ENCODE measurements at regions not wholly inside any gene's neighbourhood (a gene's known extent, or its start where the extent isn't known, plus 50 kb on each side); places are given as distances from the start of the nearest gene placed in this dataset.

GRCh38 chr18:38752430-38752829 is 1186.8 kb upstream of the CELF4 start:
- H3K4me2 ChIP-seq (ENCODE audit: insufficient read depth in 1 of 2, low read depth in 2 of 2, low read length in 2 of 2), result no peak overlapping the region
- no peak overlapping the region for H2BK15ac ChIP-seq (ENCODE audit: low read length)
- H3K23me2 ChIP-seq (ENCODE audit: low read depth, low read length), result no peaks in the 10 kb centered on the region
- no peaks in the 10 kb centered on the region for H3K27me3 ChIP-seq (replicated peaks in 1 of 4; ENCODE audit: control insufficient read depth in 3 of 4, extremely low read depth in 1 of 4, insufficient read depth in 3 of 4, low read length in 3 of 4)
- no peak overlapping the region for H3K14ac ChIP-seq (ENCODE audit: insufficient read length)
- FAIRE-seq (no peak), DNase-seq (ENCODE audit: low read depth in 1 of 2, low spot score in 2 of 2) (no peak)
- H3K4me3 ChIP-seq (ENCODE audit: extremely low read depth in 1 of 4, insufficient read depth in 2 of 4, low read depth in 3 of 4, low read length in 4 of 4), result no peak overlapping the region
- no peak overlapping the region for H3K4ac ChIP-seq (replicated peaks; ENCODE audit: insufficient read length, low read depth, low read length)
- no peak overlapping the region for H4K8ac ChIP-seq (ENCODE audit: extremely low read depth, insufficient read depth, low read length)
- no peaks in the 10 kb centered on the region for H3K79me1 ChIP-seq (ENCODE audit: low read depth, low read length)
- no peak overlapping the region for H4K5ac ChIP-seq (ENCODE audit: insufficient read length, low read depth, low read length)
- WGBS, 2 experiments (ENCODE audit: extremely low coverage in 1 of 2, insufficient coverage in 1 of 2, insufficient read length in 1 of 2, insufficient replicate concordance in 2 of 2, low coverage in 1 of 2, low lambda C conversion rate in 2 of 2, missing lambda C conversion rate in 1 of 2), result 100% methylated on average over 1 of the region's 1 CpG; no CpG with 5 or more reads in 1 of the 2 experiments
- H3K27ac ChIP-seq (ENCODE audit: low read depth, low read length), result no peak overlapping the region
- no peak overlapping the region for H2BK12ac ChIP-seq (ENCODE audit: low read depth, low read length)
- H3K36me3 ChIP-seq (ENCODE audit: control insufficient read depth in 2 of 4, insufficient read depth in 4 of 4, low read length in 3 of 4), result no peaks in the 10 kb centered on the region
- no peak overlapping the region for H3K9ac ChIP-seq (replicated peaks in 1 of 4; ENCODE audit: extremely low read depth in 1 of 4, low read depth in 3 of 4, low read length in 3 of 4)
- H3K18ac ChIP-seq (ENCODE audit: extremely low read depth, low read length), result no peak overlapping the region
- CTCF ChIA-PET (ENCODE audit: partially characterized antibody), result no interaction called here
- no peak overlapping the region for H3K23ac ChIP-seq (ENCODE audit: insufficient read length)
- H3K4me1 ChIP-seq (replicated peaks in 1 of 4; ENCODE audit: control insufficient read depth in 3 of 4, insufficient read depth in 4 of 4, low read length in 3 of 4), result peaks cover 0 to 3% (median 0%) of the 10 kb centered on the region in 4 experiments; a peak in 1 of 7 replicates
- no peaks in the 10 kb centered on the region for H4K20me1 ChIP-seq (replicated peaks in 1 of 2; ENCODE audit: control insufficient read depth in 1 of 2, insufficient read depth in 2 of 2, low read length in 2 of 2)
- H3K9me3 ChIP-seq (ENCODE audit: insufficient read depth in 2 of 2, low read depth in 1 of 2, low read length in 1 of 2), result no peaks in the 10 kb centered on the region
- no peak overlapping the region for H2BK120ac ChIP-seq (replicated peaks; ENCODE audit: low read depth, low read length)
- H4K91ac ChIP-seq (replicated peaks; ENCODE audit: insufficient read length, low read length), result no peak overlapping the region
- no peaks in the 10 kb centered on the region for H3K79me2 ChIP-seq (ENCODE audit: control insufficient read depth in 1 of 2, insufficient read depth in 2 of 2, low read length in 2 of 2)
- POLR2A ChIA-PET (ENCODE audit: partially characterized antibody), result no interaction called here
- no peak for TF ChIP-seq TBP (IDR thresholded peaks at IDR 0.05; ENCODE audit: low read depth, low read length)
- no peak overlapping the region for H2BK20ac ChIP-seq (ENCODE audit: low read length)
- H3K56ac ChIP-seq (replicated peaks; ENCODE audit: insufficient read length, low read depth, low read length), result no peak overlapping the region
- H2AFZ ChIP-seq (ENCODE audit: low read length), result 0 out of 2 replicates have a peak overlapping the region, but pooled peaks have one; percentile 21
- H2AK5ac ChIP-seq (ENCODE audit: low read depth, low read length), result no peak overlapping the region
- no peak overlapping the region for H2BK5ac ChIP-seq (ENCODE audit: low read depth, low read length)

Data from H1 (cell line).